A549 (cell line): ENCODE measurements at regions not wholly inside any gene's neighbourhood (a gene's known extent, or its start where the extent isn't known, plus 50 kb on each side); places are given as distances from the start of the nearest gene placed in this dataset.

Experiments
- CHD2 ChIP-seq: fragments of 150-350 bp; IDR thresholded peaks from 2 replicates; pipeline ENCODE4 v1.6.1; 2014; ENCODE audit warnings: low read length; ENCODE audit not compliant: partially characterized antibody
- ESRRA ChIP-seq: fragments of 150-350 bp; IDR thresholded peaks from 2 replicates; pipeline ENCODE4 v1.6.1; 2014; ENCODE audit warnings: mild to moderate bottlenecking, low read length, borderline replicate concordance
- MAFK ChIP-seq: fragments of 450-650 bp; IDR thresholded peaks from 2 replicates; pipeline ENCODE4 v1.6.1; 2014; ENCODE audit not compliant: partially characterized antibody
- MAX ChIP-seq: IDR thresholded peaks from 2 replicates; pipeline ENCODE4 v1.6.1; 2012
- PHF8 ChIP-seq: fragments of 200-600 bp; sonication (generic); IDR thresholded peaks from 2 replicates; pipeline ENCODE4 v1.6.1; 2016; ENCODE audit warnings: low read depth, mild to moderate bottlenecking, antibody characterized with exemption, moderate library complexity, borderline replicate concordance
- POLR2A ChIP-seq: IDR thresholded peaks from 2 replicates; pipeline ENCODE4 v1.6.1; 2012; ENCODE audit warnings: mild to moderate bottlenecking, low read length
- RAD21 ChIP-seq, 2 experiments: fragments of >200 bp in 1 of 2; sonication (Bioruptor Twin) in 1 of 2; formaldehyde crosslinking in 1 of 2; IDR thresholded peaks in 1 of 2; conservative IDR thresholded peaks in 1 of 2; 2 replicates in 1 of 2; 3 replicates in 1 of 2; pipeline ENCODE4 v1.6.1; 2012 to 2018; ENCODE audit warnings: inconsistent platforms in 1 of 2
- SMC3 ChIP-seq: fragments of >200 bp; sonication (Bioruptor Twin); formaldehyde crosslinking; IDR thresholded peaks from 3 replicates; pipeline ENCODE4 v1.6.1; 2018; ENCODE audit warnings: inconsistent platforms
- TF ChIP-seq, protein P1 (sequence below): fragments of >200 bp; sonication (Bioruptor Twin); formaldehyde crosslinking; IDR thresholded peaks from 3 replicates; pipeline ENCODE4 v1.5.1; 2016
- TF ChIP-seq, protein P2 (sequence below): fragments of 200-600 bp; sonication (generic); IDR thresholded peaks from 2 replicates; pipeline ENCODE4 v1.6.1; 2016; ENCODE audit warnings: antibody characterized with exemption, mild to moderate bottlenecking, moderate library complexity
- TF ChIP-seq, protein P3 (sequence below): fragments of 450-650 bp; IDR thresholded peaks from 2 replicates; pipeline ENCODE4 v1.6.1; 2014; ENCODE audit warnings: antibody characterized with exemption

- TF ChIP-seq POLR2A = no peak
- TF ChIP-seq, protein P1, sequence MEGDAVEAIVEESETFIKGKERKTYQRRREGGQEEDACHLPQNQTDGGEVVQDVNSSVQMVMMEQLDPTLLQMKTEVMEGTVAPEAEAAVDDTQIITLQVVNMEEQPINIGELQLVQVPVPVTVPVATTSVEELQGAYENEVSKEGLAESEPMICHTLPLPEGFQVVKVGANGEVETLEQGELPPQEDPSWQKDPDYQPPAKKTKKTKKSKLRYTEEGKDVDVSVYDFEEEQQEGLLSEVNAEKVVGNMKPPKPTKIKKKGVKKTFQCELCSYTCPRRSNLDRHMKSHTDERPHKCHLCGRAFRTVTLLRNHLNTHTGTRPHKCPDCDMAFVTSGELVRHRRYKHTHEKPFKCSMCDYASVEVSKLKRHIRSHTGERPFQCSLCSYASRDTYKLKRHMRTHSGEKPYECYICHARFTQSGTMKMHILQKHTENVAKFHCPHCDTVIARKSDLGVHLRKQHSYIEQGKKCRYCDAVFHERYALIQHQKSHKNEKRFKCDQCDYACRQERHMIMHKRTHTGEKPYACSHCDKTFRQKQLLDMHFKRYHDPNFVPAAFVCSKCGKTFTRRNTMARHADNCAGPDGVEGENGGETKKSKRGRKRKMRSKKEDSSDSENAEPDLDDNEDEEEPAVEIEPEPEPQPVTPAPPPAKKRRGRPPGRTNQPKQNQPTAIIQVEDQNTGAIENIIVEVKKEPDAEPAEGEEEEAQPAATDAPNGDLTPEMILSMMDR = no peak
- TF ChIP-seq, protein P2, sequence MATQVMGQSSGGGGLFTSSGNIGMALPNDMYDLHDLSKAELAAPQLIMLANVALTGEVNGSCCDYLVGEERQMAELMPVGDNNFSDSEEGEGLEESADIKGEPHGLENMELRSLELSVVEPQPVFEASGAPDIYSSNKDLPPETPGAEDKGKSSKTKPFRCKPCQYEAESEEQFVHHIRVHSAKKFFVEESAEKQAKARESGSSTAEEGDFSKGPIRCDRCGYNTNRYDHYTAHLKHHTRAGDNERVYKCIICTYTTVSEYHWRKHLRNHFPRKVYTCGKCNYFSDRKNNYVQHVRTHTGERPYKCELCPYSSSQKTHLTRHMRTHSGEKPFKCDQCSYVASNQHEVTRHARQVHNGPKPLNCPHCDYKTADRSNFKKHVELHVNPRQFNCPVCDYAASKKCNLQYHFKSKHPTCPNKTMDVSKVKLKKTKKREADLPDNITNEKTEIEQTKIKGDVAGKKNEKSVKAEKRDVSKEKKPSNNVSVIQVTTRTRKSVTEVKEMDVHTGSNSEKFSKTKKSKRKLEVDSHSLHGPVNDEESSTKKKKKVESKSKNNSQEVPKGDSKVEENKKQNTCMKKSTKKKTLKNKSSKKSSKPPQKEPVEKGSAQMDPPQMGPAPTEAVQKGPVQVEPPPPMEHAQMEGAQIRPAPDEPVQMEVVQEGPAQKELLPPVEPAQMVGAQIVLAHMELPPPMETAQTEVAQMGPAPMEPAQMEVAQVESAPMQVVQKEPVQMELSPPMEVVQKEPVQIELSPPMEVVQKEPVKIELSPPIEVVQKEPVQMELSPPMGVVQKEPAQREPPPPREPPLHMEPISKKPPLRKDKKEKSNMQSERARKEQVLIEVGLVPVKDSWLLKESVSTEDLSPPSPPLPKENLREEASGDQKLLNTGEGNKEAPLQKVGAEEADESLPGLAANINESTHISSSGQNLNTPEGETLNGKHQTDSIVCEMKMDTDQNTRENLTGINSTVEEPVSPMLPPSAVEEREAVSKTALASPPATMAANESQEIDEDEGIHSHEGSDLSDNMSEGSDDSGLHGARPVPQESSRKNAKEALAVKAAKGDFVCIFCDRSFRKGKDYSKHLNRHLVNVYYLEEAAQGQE = no peak
- TF ChIP-seq MAX = no peak
- TF ChIP-seq SMC3 = no peak
- no peak for TF ChIP-seq RAD21 (conservative IDR thresholded peaks at IDR 0.05 in 1 of 2, IDR thresholded peaks at IDR 0.05 in 1 of 2)
- TF ChIP-seq CHD2 = no peak
- no peak for TF ChIP-seq MAFK
- TF ChIP-seq ESRRA = no peak
- TF ChIP-seq, protein P3, sequence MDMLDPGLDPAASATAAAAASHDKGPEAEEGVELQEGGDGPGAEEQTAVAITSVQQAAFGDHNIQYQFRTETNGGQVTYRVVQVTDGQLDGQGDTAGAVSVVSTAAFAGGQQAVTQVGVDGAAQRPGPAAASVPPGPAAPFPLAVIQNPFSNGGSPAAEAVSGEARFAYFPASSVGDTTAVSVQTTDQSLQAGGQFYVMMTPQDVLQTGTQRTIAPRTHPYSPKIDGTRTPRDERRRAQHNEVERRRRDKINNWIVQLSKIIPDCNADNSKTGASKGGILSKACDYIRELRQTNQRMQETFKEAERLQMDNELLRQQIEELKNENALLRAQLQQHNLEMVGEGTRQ = no peak
- no peak for TF ChIP-seq PHF8
Measured at GRCh38 chr12:114073076-114073475, 107.0 kb upstream of the RBM19 start.
